G401 (cell line): ENCODE measurements at regions not wholly inside any gene's neighbourhood (a gene's known extent, or its start where the extent isn't known, plus 50 kb on each side); places are given as distances from the start of the nearest gene placed in this dataset.

Experiments used
- DNase-seq: peaks from one replicate; pipeline ENCODE4 v3.0.0-alpha.2; 2015; ENCODE audit warnings: low spot score
- in situ Hi-C: cut with HindIII; loops from 2 replicates; pipeline ENCODE4 v1.10.0; 2016; ENCODE audit warnings: low sequenced_read_pairs, mixed read lengths

- DNase-seq: no peak
- in situ Hi-C loops: no loop called here
Observed at GRCh38 chr4:66095065-66095464, 424.8 kb upstream of the EPHA5 start.

GRCh38 chr4:66094070-66094469 is 423.8 kb upstream of the EPHA5 start:
- in situ Hi-C loops: no loop called here
- no peak for DNase-seq

- DNase-seq: no peak
- in situ Hi-C loops: no loop called here
Observed at GRCh38 chr4:66091786-66092185, 421.5 kb upstream of the EPHA5 start.

GRCh38 chr4:66073961-66074360 is 403.7 kb upstream of the EPHA5 start:
- DNase-seq: no peak
- in situ Hi-C loops: no loop called here

- in situ Hi-C loops: no loop called here
- DNase-seq: no peak
Observed at GRCh38 chr4:66071911-66072310, 401.6 kb upstream of the EPHA5 start.

GRCh38 chr4:66062921-66063320 is 392.6 kb upstream of the EPHA5 start:
- DNase-seq: no peak
- in situ Hi-C loops: no loop called here

- no peak for DNase-seq
- in situ Hi-C loops: no loop called here
Observed at GRCh38 chr4:66062044-66062443, 391.8 kb upstream of the EPHA5 start.

GRCh38 chr4:66059556-66059955 is 389.3 kb upstream of the EPHA5 start:
- in situ Hi-C loops: no loop called here
- peak; percentile 47 for DNase-seq

- in situ Hi-C loops: no loop called here
- DNase-seq: peak; percentile 75
Observed at GRCh38 chr4:66059136-66059535, 388.8 kb upstream of the EPHA5 start.

- in situ Hi-C loops: no loop called here
- no peak for DNase-seq
Observed at GRCh38 chr4:66055999-66056398, 385.7 kb upstream of the EPHA5 start.

GRCh38 chr4:66052426-66052825 is 382.1 kb upstream of the EPHA5 start:
- in situ Hi-C loops: no loop called here
- no peak for DNase-seq

- in situ Hi-C loops: no loop called here
Observed at GRCh38 chr4:66048861-66049260, 378.6 kb upstream of the EPHA5 start.

GRCh38 chr4:66045913-66046312 is 375.6 kb upstream of the EPHA5 start:
- in situ Hi-C loops: no loop called here
- DNase-seq: no peak

More at GRCh38 chr4:66048861-66049260, 378.6 kb upstream of the EPHA5 start:
- no peak for DNase-seq

- in situ Hi-C loops: no loop called here
- DNase-seq: no peak
Observed at GRCh38 chr4:66035701-66036100, 365.4 kb upstream of the EPHA5 start.

GRCh38 chr4:66034671-66035070 is 364.4 kb upstream of the EPHA5 start:
- DNase-seq: no peak
- in situ Hi-C loops: no loop called here

- in situ Hi-C loops: no loop called here
- DNase-seq: no peak
Observed at GRCh38 chr4:66034262-66034661, 364.0 kb upstream of the EPHA5 start.

- DNase-seq: no peak
- in situ Hi-C loops: no loop called here
Observed at GRCh38 chr4:66032571-66032970, 362.3 kb upstream of the EPHA5 start.

- in situ Hi-C loops: no loop called here
- no peak for DNase-seq
Observed at GRCh38 chr4:66028668-66029067, 358.4 kb upstream of the EPHA5 start.

- in situ Hi-C loops: no loop called here
- DNase-seq: no peak
Observed at GRCh38 chr4:66023061-66023460, 352.8 kb upstream of the EPHA5 start.

GRCh38 chr4:66017671-66018070 is 347.4 kb upstream of the EPHA5 start:
- no peak for DNase-seq
- in situ Hi-C loops: no loop called here

- in situ Hi-C loops: no loop called here
- DNase-seq: no peak
Observed at GRCh38 chr4:66016240-66016639, 346.0 kb upstream of the EPHA5 start.

- no peak for DNase-seq
- in situ Hi-C loops: no loop called here
Observed at GRCh38 chr4:66014146-66014765, 344.0 kb upstream of the EPHA5 start.
